Limb (tissue), 2 donors: ENCODE measurements at regions not wholly inside any gene's neighbourhood (a gene's known extent, or its start where the extent isn't known, plus 50 kb on each side); places are given as distances from the start of the nearest gene placed in this dataset.
A peak's percentile ranks its signal among the peaks of the same experiment; 100 is the strongest.

Experiments used
- DNase-seq, 2 donors: peaks; one replicate each; pipeline ENCODE4 v3.0.0-alpha.2; 2016; ENCODE audit errors: extremely low spot score in 2 of 2

DNA sequence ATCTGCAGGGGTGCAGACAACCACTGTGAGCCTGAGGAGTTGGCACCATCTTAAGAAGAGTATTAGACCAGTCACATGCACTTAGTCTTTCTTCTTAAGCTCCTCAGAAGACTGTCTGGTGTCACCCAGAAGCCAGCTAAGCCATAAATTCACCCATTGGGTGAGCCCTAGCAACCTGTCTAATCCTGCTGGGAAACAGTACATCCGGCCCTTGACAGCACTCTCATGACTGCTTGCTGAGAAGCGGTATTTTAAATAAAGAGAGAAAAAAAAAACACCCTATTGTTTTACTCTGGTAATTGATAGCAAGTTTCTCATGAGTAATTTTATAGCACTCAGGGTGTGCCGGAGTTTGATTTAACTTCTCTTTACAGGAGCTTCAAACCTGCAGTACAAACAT is 134.7 kb downstream of the SOX9 start:
- DNase-seq = no peak

DNA sequence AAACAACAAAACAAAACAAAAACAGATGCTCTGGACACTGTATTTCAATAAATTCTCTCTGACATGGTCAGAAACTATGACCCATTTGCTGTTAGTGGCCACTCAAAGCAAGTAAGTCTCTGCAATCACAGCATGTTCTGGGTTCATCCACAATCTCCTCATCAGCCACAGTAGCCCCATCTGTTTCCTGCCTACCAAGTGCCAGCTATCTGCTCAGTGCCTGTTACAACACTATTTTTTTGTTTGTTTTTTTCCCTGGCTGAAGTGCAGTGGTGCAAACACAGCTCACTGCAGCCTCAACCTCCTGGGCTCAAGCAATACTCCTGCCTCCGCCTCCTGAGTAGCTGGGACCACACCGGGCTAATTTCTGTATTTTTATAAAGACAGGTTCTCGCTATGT is 137.9 kb downstream of the SOX9 start:
- DNase-seq = no peak

DNA sequence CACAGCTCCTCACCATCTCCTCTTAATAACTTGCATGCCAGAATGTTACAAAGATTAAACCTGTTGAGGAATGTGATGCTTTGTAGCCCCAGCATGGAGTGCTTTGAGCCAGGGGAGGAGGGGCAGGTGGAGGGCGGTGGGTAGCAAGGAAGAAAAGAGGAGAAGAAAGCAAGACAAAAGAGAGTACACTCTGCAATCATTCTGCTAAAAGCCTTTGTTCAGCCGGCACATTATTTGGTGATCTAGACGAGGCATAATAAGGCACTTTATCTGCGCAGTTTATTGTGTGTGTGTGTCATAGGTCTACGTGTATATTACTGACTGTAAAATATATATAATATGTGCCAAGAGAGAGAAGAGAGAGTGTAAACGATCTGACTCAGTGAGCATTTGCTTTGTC is 139.1 kb downstream of the SOX9 start:
- DNase-seq = no peak

DNA sequence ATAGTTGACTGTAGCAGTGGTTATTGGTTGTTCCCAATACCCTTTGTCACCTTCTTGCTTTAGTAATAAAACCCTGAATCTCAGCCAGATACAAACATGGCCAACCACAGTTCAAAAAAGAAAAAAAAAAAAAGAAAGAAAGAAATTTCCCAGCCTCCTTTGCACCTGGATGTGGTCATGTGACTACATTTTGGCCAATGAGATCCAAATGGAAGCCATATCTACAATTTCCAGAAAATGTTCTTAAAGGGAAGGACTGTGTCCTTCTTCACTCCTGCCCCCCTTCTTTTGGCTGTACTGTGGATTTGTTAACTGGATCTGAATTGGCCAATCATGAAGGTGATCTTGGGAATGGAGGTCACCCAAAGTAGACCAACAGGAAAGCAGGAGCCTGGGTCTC is 141.9 kb downstream of the SOX9 start:
- no peak for DNase-seq

DNA sequence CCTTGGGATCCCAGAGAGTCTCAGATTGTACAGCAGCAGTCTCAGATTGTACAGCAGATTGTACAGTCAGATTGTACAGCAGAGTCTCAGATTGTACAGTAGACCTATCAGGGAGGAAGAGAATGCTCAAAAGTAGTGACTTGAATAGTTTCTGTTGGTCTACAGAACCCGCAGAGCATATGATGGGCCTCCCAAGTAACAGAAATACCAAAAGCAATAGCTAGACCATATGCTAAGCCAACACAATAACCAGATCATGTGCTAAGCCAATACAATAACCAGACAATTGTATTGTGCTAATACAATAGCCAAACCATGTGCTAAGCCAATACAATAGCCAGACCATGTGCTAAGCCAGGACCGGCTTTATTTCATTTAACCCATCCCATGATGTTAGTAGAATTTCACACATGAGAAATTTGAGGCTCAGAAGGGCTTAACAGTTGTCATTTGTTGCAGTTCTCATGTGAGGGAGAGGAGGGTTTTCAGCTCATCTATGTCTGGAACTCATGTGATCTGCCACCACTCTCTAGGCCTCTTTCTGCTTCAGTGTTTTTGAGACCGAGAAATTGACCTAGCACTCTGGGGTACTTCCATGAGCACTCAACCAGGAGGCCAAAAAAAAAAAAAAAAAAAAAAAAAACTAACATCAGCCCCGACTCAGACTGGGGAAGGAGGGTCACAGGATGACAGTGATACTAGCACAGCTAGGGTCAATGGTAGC is 144.0 kb downstream of the SOX9 start:
- DNase-seq = no peak

DNA sequence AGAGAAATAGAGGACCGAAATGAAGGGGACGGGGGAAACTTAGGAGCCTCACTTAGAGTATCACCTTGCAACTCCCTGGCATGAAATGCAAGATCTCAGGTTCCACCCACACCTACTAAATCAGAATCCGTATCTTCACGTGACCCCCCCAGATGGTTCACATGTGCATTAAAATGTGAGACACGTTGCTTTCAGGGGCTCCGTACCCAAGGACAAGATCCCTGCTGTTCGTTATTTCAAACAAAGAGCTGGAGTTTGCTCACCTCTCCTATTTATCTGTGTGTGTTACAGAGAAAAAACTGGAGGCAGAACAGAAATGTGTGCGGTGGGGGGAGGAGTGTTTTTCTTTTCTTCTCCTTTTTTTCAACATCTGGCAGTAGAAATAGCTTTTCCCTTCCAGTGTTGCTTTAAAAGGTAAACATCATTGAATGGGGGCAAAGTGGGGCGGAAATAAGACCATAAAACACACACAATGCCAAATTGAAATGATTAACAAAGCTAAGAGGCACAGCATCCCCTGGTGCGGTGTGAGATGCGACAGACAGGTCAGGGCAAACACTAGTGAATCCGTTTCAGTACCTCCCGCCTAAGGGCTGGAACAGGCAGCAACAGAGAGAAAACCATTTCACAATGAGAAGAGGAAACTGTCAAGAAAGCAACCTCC is 145.4 kb downstream of the SOX9 start:
- no peak for DNase-seq

DNA sequence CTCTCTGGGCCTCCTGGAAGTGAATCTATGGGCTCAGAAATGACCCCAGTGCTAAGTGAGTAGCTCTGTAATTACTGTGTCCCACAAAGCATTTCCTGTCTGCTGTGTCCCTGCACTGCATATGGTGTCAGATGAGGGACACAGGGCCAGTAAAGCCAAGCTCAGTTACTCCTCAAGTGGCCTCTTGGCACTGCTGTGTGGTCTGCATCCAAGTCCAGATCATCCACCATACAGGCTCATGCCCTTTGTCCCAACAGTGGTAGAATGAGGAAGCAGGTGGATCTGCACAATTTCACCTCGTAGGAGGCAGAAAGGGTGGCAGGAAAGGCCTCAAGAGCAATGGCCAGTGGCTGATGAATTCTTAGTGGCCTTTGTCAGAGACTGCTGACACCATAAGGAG is 146.8 kb downstream of the SOX9 start:
- no peak for DNase-seq

DNA sequence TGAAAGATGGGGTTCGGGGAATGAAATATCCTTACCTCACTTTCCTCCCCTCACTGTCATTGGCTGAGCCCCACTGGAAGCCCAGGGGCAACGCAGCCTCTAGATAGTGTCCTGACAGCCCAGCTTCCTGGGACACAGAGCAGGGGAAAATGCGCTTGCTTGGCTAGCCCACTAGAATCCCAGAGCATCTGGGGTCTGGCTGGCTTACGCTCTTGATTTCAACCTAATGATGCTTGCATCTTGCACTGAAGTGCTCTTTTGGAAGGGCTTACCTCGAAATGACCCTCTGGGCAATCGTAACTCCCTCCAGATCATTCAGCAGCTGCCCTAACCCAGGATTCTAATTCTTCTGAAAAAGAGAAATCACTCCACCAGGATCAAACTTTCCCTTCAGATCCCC is 147.6 kb downstream of the SOX9 start:
- no peak for DNase-seq

DNA sequence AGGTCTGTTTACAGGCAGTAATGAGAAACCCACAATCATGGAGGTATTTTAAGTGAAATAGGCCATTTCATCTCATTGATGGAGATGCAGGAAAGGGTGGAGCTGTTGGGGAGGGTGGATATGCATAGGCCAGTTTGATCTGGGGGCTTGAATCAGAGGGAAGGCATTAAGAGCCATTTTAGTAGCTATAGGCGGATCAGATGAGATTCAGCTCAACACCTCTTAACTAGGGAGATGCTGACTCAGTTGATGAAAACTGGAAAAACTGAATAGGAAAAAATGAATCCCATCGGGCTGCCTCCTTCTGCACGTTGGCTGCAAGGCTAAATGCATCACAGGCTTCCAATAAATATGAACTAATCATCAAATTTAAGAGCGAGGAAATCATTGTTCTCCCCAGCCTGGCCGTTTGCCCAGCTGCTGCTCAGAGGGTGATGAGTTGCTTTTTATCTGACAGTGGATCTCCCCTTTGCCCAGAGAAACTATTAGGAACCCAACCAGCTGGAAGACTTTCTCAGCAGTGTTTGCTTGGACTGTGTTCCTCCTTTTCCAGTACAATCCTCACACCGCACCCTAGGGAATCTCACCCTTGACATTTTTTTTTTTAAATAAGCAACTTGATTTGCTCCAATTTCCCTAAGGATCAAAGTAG is 149.6 kb downstream of the SOX9 start:
- peak; percentile 54 to 56 for DNase-seq

DNA sequence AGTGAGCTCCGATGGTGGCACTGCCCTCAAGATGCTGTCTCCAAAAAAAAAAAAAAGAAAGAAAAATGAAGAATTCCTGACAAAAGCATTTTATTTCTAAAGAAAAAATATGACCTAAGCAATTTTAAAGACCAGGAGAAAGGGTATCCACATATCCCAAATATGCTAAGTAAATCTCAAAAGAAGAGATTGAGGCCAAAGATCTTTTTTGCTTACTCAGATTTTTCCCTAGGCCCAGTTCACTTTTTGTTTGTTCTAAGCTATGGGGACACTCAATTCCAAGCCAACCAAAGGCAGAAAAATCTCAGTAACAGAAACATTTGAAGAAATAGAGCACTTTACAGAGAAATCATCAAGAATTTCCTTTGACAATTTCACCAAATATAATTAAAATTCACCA is 150.8 kb downstream of the SOX9 start:
- no peak for DNase-seq

DNA sequence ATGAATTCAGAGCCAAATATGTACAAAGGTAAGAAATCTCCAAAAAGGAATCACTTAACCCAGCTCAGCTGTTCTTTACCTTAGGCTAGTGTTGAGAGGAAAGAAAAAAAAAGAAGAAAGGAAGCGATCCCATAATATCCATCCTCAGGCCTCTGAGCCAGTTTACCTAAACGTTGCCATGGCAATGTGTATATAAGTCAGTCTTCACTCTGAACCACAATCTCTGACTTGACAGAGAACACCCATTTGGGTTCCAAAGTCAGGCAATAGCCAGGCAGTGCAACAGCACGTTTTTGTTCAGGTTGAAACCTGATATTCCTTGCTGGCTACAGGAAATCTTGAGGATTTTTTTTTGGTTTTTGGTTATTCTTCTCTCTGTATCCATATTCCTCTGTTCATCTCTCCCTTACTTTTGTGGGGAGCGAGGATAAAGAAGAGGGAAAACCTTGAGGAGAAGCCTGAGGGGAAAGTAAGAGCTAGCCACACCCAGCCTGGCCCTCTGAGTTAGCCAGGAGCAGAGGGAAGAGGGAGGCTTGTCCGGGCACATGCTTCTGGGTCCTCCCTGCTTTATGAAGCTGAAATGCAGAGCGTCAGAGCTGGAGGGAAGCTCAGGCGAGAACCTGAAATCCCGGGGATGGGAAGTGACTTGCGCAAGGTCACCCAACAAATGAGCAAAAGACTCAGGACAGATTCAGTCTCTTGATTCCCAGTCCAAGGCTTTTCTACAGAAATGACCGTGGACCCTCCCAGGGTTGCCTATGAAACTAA is 152.7 kb downstream of the SOX9 start:
- DNase-seq = peak in 1 of 2 donors; percentile 52

DNA sequence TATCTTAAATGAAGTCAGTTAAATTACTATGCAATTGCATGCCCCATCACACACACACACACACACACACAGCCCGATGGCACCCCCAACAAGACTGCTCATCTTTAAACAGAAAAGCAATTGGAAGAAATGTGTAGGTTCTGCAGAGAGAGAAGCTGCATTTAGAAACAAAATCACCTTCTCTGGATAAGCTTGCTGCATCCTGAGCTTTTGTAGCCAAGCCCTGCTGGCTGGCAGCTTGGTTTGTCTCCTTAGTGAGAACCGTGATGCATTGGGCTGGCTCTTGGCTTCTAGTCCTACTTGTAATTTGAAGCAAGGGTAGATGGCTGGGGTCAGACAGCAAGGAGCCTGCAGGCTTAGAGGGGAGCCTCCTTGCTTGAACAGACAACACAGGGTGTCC is 153.8 kb downstream of the SOX9 start:
- DNase-seq = no peak

DNA sequence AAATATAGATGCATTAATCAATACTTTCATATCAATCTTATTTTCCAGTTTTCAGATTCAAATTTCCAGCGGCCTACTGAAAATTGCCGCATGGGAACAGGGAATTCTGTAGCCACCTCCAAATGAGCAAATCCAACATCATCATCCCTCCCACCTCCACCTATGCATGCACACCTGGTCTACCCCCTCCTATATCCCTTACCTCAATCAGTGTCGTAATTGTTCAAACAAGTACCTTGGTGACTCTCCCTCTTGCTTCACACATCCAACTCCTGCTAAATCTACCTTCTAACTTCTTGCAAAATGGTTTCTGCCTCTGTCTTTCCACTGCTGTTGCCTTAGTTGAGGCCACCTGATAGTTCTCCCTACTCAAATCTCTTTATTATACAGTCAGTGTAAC is 160.1 kb downstream of the SOX9 start:
- no peak for DNase-seq

DNA sequence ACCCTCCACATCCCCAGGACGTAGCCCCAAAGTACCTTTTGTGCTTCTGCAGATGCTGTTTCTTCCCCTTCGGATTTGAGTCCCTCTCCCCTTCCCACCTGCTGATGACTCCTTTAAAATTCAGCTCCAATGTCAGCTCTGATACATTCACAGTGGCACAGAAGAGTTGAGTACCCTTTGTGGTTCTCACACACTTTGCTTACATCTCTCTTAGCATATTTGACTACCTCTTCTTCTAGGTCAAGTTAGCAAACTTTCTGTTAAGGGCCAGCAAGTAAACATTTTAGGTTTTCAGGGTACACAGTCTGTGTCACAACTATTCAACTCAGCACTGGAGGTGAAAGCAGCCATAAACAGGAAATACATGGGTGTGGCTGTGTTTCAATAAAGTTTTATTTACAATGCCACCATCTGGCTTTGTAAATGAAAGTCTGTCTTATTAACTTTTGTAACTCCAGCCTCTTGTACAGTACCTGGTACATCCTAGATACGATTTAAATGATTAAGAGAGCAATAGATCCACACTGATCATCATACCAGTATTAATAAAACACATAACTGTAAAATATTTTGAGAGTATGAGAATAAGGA is 161.7 kb downstream of the SOX9 start:
- no peak for DNase-seq

DNA sequence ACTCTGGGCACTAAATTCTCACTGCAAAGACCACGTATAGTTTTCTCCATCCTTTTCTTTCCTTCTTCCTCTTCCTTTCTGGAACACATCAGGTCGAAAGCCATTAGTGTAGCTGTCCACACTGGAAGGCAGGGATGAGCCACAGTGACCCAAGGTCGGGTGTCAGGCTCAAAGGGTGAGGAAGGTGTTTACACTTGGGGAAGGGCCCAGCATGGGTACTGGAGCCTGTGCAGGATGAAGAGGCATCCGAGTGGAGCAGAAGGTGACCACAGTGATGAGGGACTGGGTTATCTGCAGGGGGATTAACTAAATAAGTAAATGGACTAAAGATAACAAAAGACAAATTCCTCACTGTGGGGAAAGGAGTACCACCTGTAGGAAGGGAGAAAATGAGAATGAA is 164.0 kb downstream of the SOX9 start:
- no peak for DNase-seq

DNA sequence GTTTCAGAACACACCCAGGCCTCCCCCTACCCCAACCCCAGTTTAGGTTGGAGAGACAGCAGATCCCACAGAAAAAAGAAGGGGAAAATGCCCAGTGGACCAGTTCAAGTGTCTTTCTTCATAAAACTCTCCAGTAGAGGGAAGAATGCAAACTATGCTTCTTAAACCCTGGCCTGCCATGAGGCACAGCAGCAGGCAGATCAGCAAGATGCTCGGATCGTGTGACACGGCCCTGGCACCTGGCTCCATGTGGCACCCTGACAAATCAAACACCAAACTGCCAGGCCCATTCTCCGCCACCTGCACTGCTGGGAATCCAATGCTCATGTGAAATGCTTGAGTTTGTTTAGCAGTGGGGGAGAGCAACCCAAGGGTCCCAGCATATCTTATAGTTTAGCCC is 166.8 kb downstream of the SOX9 start:
- DNase-seq = no peak

DNA sequence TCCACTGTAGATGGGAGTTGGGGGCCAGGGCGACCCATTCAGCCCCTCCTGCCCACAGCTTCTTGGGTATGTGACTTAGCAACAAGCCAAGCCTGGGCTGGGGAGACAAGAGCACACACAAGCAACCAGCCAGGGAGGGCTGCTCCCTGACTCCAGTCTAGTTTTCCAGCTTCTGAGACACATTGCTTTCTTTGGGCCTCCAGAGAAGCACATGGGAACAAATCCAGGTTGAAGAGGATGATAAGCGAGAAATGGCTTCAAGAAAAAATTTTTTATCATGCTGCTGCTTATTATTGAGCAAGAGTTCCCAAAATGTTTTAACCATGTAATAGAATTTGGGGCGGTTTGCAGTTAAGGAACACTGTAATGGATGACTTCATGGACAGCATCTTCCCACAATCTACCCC is 173.7 kb downstream of the SOX9 start:
- no peak for DNase-seq

DNA sequence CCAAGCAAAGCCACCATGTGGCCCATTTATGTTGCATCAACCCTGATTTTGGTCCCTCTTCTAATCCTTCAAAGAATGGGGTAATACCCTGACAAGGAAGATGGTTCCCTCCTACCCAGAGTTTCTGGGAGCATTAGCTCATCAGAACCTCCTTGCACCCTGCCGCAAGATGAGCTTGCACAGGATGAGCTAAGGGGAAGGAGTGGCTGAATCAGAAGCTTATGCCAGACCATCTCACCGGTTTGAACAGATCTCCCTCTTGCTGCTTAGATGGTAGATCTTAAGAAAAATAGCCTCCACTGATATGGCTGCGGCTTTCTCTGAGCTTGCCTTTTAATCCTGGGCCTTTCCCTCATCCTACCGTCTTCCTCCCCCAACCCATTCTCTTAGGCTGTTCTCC is 175.1 kb downstream of the SOX9 start:
- no peak for DNase-seq

DNA sequence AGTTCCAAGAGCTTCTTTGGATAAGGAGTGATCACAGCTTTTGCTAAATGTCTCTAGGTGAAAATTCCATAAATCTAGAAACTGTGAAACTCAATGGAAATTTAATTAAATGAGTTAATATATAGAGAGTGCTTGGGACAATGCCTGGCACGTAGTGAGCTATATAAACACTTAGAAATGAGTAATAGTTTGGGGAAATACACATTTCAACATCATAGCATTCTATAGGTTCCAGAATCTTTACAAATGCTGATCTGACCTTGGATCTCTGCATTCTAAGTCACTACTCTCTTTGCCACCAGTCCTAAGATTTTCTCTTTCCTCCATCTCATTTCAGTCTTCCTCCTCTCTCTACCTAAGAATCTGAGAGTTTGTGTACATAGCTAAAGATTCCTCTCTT is 175.6 kb downstream of the SOX9 start:
- DNase-seq = no peak

DNA sequence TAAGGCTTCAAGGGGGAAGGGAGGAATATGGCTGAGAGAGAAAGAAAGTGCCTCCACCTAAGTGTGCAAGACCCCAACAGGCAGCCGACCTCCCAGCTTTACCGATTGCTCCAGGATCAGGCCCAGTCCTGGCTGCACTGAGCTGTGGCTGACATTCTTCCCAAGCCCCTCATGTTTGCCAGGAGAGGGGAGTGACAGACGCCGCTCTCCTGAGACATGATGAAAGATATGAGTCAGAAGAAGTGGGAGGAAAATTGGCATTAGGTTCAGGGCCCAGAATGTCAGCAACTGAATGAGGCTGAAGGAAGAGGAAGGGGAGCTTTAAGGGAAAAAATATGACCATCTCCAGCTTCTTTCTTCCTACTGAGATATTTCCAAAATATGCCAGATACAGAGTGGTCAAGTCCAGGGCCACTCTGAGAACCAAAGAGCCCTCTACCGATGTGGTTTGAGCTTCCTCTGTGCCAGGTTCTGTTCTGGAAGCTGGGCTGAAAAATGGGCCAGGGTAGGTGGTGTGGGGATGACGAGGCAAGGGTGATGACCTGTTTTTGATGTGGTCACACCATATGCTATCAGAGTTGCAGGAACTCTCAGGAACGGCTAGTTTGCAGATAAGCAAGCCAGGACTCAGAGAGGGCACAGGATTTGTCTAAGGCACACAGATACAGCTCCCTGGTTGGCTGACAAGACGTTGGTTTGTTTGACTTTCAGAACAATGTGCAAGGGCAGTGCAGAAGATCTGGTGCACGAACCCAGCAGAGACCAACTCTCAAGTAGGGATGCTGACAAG is 176.7 kb downstream of the SOX9 start:
- peak in 1 of 2 donors; percentile 24 for DNase-seq

DNA sequence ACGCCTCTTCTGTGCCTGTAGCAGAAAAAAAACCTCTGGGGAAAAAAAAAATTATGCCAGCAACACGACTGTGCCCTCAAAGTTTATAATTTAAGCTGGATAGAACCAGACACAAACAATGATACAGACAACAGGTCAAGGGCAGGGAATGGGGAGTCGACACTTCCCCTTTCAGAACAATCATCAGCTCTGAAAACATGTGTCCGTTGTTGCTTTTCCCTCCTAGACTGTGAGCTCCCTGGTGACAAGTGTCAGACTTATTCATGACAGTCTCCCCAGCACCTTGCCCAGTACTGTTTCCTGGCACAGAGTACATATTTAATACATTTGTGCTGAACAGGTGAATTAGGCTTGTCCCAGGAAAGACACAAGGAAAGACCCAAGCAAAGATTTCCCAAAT is 178.3 kb downstream of the SOX9 start:
- no peak for DNase-seq
